AG09309 (cell line): ENCODE measurements at regions not wholly inside any gene's neighbourhood (a gene's known extent, or its start where the extent isn't known, plus 50 kb on each side); places are given as distances from the start of the nearest gene placed in this dataset.

ENCODE experiments used
- DNase-seq: peaks from one replicate; pipeline ENCODE4 v3.0.0-alpha.2; 2010; ENCODE audit warnings: low read depth
- H3K4me3 ChIP-seq: 2 replicates; pipeline ENCODE4 v1.5.1; 2011; ENCODE audit warnings: mild to moderate bottlenecking, low read depth, low read length, moderate library complexity; ENCODE audit not compliant: control insufficient read depth
- CTCF ChIP-seq: IDR thresholded peaks from 2 replicates; pipeline ENCODE4 v1.5.1; 2011; ENCODE audit warnings: mild to moderate bottlenecking, low read depth, low read length, inconsistent platforms; ENCODE audit not compliant: insufficient read depth, control insufficient read depth; ENCODE audit errors: missing control alignments

DNA sequence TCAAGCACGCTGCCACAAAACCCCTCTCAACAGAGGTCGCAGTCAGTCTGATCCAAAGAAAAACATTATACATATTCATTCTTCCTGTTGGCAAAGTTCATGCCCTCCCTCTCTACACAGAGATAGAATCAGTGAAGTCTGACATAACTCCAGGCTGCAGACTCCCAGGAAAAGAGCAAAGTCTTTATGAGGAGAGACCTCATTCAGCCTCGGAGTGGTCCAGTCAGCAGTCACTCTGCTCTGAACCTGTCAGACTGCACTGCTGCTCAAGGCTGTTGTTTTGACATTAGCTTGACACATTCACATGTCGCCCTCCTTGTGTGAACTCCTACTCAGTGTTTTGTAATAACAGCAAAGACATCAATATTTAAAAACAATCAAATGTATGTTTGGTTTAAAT is 241.2 kb upstream of the G2E3 start:
- no peak for TF ChIP-seq CTCF
- DNase-seq, result no peak

DNA sequence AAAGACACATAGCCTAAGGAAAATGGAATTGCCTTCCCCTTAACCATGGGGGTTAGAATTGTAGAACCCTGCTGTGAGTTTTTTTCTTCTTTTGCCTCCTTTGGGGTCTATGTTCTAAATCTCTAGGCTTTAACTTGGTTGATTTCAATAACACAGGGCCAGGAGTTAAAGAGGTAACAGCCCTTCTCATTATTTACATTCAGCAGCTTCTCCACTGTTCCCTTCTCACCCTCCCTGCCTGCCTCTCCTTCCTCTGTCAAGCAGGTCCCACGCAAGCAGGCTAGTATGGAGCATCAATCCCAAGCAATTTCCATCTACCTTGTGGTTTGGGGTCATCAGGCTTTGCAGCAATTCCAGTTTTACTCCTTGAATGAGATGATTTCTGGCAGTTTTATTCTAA is 236.1 kb upstream of the G2E3 start:
- no peak for DNase-seq
- no peak overlapping the region for H3K4me3 ChIP-seq
- no peak for TF ChIP-seq CTCF

More for the DNA sequence above, 241.2 kb upstream of the G2E3 start:
- no peak overlapping the region for H3K4me3 ChIP-seq

DNA sequence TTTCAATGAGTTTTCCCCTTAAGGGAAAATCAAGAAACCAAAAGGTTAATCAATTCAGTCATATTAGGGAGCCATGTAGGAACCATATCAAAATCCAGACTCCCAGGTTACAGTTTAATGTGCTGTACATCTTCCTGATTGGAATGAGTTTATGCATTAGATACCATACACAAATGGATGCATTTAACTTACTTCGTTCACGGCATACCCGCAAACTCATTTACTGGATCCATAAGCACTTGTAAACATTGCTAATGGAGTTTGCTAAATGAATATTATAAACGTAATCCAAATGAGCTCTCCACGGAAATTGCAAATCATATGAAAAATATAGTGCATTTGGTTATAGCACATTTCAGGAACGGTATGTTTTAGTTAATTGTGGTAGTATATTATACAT is 228.9 kb upstream of the G2E3 start:
- no peak overlapping the region for H3K4me3 ChIP-seq
- no peak for TF ChIP-seq CTCF
- no peak for DNase-seq

DNA sequence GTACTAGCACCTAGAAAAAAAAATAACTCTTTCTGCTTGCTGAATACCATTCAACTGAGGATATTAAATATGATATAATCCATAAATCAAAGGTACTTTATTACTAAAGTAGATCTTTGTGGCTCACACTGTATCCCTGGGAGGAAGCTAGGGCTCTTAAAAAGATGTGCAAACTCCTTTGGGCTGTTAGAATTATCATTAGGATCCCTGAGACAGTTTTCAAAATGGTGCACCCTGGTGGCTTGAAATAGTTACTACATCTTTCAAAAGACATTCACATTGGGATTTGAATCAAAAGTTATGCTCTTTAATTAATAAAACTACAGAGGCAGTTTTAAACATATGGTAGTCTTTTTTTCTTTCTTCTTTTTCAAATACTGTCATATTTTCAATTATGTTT is 228.5 kb upstream of the G2E3 start:
- DNase-seq, result no peak
- peak; percentile 44 for TF ChIP-seq CTCF
- H3K4me3 ChIP-seq, result no peak overlapping the region

GRCh38 chr14:30331030-30331429 is 227.9 kb upstream of the G2E3 start:
- H3K4me3 ChIP-seq, result no peak overlapping the region
- no peak for DNase-seq
- no peak for TF ChIP-seq CTCF

DNA sequence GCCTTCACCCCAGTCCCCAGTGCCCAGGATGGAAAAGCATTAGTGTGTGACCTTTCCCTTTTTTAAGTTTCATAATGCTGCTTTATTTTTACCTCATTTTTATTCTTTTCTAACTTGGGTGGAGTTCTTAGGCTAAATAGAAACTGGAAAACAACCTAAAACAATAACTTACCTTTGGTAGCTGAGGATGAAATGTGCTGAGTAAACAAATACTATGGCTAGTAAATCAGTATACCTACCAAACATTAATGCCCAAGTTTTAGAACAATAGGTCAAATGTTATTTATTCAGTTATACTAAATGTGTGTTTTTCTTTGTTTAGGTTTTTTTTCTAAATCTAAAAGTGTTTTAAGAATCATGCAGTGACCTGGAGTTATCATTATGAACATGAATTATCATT is 226.6 kb upstream of the G2E3 start:
- DNase-seq, result no peak
- no peak for TF ChIP-seq CTCF
- no peak overlapping the region for H3K4me3 ChIP-seq

DNA sequence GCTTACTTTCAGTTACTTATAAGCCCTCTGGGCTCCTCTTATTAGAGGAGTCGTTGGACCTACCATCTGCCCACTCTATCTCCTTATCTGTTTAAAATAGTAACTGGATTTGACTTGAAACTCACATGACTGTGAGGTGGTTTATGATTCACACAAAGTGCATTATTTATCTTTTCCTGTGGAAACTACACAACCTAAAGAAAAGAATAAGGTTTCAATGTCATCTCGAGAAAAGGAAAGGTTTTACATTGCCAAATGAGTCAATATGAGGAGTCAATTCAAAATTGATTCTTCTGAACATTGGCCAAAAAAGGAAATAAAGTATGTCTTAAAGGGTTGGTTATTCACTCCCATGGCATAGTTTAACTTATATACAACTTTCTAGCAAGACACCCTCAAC is 225.0 kb upstream of the G2E3 start:
- no peak for TF ChIP-seq CTCF
- no peak overlapping the region for H3K4me3 ChIP-seq
- no peak for DNase-seq
